Ishikawa (cell line): ENCODE measurements at regions not wholly inside any gene's neighbourhood (a gene's known extent, or its start where the extent isn't known, plus 50 kb on each side); places are given as distances from the start of the nearest gene placed in this dataset.

Experiments used
- CEBPB ChIP-seq: IDR thresholded peaks from 2 replicates; pipeline ENCODE4 v1.6.1; 2012
- CREB1 ChIP-seq: IDR thresholded peaks from 2 replicates; pipeline ENCODE4 v1.6.1; 2012; ENCODE audit warnings: low read depth
- EGR1 ChIP-seq: IDR thresholded peaks from 2 replicates; pipeline ENCODE4 v1.6.1; 2012
- EP300 ChIP-seq: IDR thresholded peaks from 2 replicates; pipeline ENCODE4 v1.6.1; 2012; ENCODE audit warnings: borderline replicate concordance
- FOXM1 ChIP-seq: IDR thresholded peaks from 2 replicates; pipeline ENCODE4 v1.6.1; 2012; ENCODE audit warnings: low read depth, borderline replicate concordance
- NFIC ChIP-seq: IDR thresholded peaks from 2 replicates; pipeline ENCODE4 v1.6.1; 2012
- RAD21 ChIP-seq: IDR thresholded peaks from 2 replicates; pipeline ENCODE4 v1.6.1; 2012; ENCODE audit warnings: low read depth
- TAF1 ChIP-seq: IDR thresholded peaks from 2 replicates; pipeline ENCODE4 v1.6.1; 2012; ENCODE audit warnings: low read depth, mild to moderate bottlenecking
- TEAD4 ChIP-seq: IDR thresholded peaks from 2 replicates; pipeline ENCODE4 v1.6.1; 2012
- YY1 ChIP-seq: IDR thresholded peaks from 2 replicates; pipeline ENCODE4 v1.6.1; 2012; ENCODE audit warnings: low read depth
- TF ChIP-seq, protein P1 (sequence below): IDR thresholded peaks from 2 replicates; pipeline ENCODE4 v1.6.1; 2012

GRCh38 chr11:38365274-38365673 lies 1767.2 kb upstream of the RAG2 start:
- no peak for TF ChIP-seq CREB1
- no peak for TF ChIP-seq CEBPB
- no peak for TF ChIP-seq NFIC
- no peak for TF ChIP-seq TAF1
- TF ChIP-seq RAD21: no peak
- TF ChIP-seq FOXM1: no peak
- TF ChIP-seq YY1: no peak
- TF ChIP-seq, protein P1, sequence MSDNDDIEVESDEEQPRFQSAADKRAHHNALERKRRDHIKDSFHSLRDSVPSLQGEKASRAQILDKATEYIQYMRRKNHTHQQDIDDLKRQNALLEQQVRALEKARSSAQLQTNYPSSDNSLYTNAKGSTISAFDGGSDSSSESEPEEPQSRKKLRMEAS: no peak
- no peak for TF ChIP-seq EP300
- TF ChIP-seq TEAD4: no peak
- TF ChIP-seq EGR1: no peak
